Astrocyte of the spinal cord (primary cell): ENCODE measurements at regions not wholly inside any gene's neighbourhood (a gene's known extent, or its start where the extent isn't known, plus 50 kb on each side); places are given as distances from the start of the nearest gene placed in this dataset.

ENCODE experiments used
- DNase-seq: peaks from one replicate; pipeline ENCODE4 v3.0.0; 2011; ENCODE audit warnings: low read depth, low spot score
- H3K4me3 ChIP-seq: 2 replicates; pipeline ENCODE4 v1.5.1; 2011; ENCODE audit warnings: low read depth, mild to moderate bottlenecking, low read length, moderate library complexity
- CTCF ChIP-seq: IDR thresholded peaks from 2 replicates; pipeline ENCODE4 v1.5.1; 2012; ENCODE audit warnings: low read depth, mild to moderate bottlenecking, low read length, inconsistent platforms
- in situ Hi-C: cut with HindIII; loops from 2 replicates; pipeline ENCODE4 v1.10.0; 2017; ENCODE audit warnings: low sequenced_read_pairs

- H3K4me3 ChIP-seq = no peak overlapping the region
- no peak for TF ChIP-seq CTCF
- in situ Hi-C loops = no loop called here
- no peak for DNase-seq
Measured at GRCh38 chr17:73901249-73901648, 257.0 kb upstream of the SDK2 start.

GRCh38 chr17:73901661-73902415 is 257.6 kb upstream of the SDK2 start:
- no peak for DNase-seq
- no peak overlapping the region for H3K4me3 ChIP-seq
- in situ Hi-C loops = no loop called here
- TF ChIP-seq CTCF = no peak

GRCh38 chr17:73902416-73903181 is 258.4 kb upstream of the SDK2 start:
- DNase-seq = no peak
- no peak for TF ChIP-seq CTCF
- in situ Hi-C loops = no loop called here
- H3K4me3 ChIP-seq = no peak overlapping the region

- TF ChIP-seq CTCF = no peak
- H3K4me3 ChIP-seq = no peak overlapping the region
- DNase-seq = no peak
- in situ Hi-C loops = no loop called here
Measured at GRCh38 chr17:73906896-73907870, 262.9 kb upstream of the SDK2 start.

GRCh38 chr17:73909186-73909585 is 264.9 kb upstream of the SDK2 start:
- in situ Hi-C loops = no loop called here
- TF ChIP-seq CTCF = no peak
- H3K4me3 ChIP-seq = no peak overlapping the region
- no peak for DNase-seq

GRCh38 chr17:73910206-73910605 is 266.0 kb upstream of the SDK2 start:
- no peak for TF ChIP-seq CTCF
- no peak overlapping the region for H3K4me3 ChIP-seq
- in situ Hi-C loops = no loop called here
- no peak for DNase-seq
